IMR-90 (cell line): ENCODE measurements at regions not wholly inside any gene's neighbourhood (a gene's known extent, or its start where the extent isn't known, plus 50 kb on each side); places are given as distances from the start of the nearest gene placed in this dataset.

Experiments used
- ATAC-seq: fragments of 200-7000 bp; cut with Tn5 transposase; 2 replicates; pipeline ENCODE4 v1.9.1; 2020; ENCODE audit warnings: low read depth, mild to moderate bottlenecking, moderate library complexity
- BruUV-seq: library from RNA; stranded (reverse); fragments of 400-500 nt; replicated peaks from 2 replicates; lab custom pipeline; 2021; lab: Mats Ljungman, UMichigan
- CTCF ChIA-PET: fragments of 300-600 bp; formaldehyde crosslinking; extraction: SDS; loops from one replicate; lab custom pipeline; 2021; ENCODE audit warnings: antibody characterized with exemption; lab: Yijun Ruan, JAX
- POLR2A ChIA-PET: fragments of 300-600 bp; sonication (Branson Sonifier 250); formaldehyde crosslinking; loops from one replicate; lab custom pipeline; 2022; ENCODE audit warnings: antibody characterized with exemption; ENCODE audit not compliant: unreplicated experiment; lab: Charles Lee
- DNase-seq: peaks from one replicate; pipeline ENCODE4 v3.0.0; 2013
- H2AFZ ChIP-seq: replicated peaks from 2 replicates; pipeline ENCODE3; 2013; ENCODE audit warnings: low read length, mild to moderate bottlenecking; ENCODE audit not compliant: poor library complexity
- H2AK5ac ChIP-seq: 2 replicates; pipeline ENCODE4 v1.6.1; 2013; ENCODE audit warnings: low read depth, low read length, inconsistent platforms
- H2AK9ac ChIP-seq: replicated peaks from 2 replicates; pipeline ENCODE3; 2013; ENCODE audit warnings: mild to moderate bottlenecking, low read depth, low read length, moderate library complexity; ENCODE audit not compliant: poor library complexity
- H2BK120ac ChIP-seq: 2 replicates; pipeline ENCODE4 v1.6.1; 2013; ENCODE audit warnings: low read depth, low read length, inconsistent platforms
- H2BK15ac ChIP-seq: 3 replicates; pipeline ENCODE4 v1.6.1; 2013; ENCODE audit warnings: low read depth, low read length, inconsistent platforms
- H2BK20ac ChIP-seq: 2 replicates; pipeline ENCODE4 v1.6.1; 2013; ENCODE audit warnings: low read depth, mild to moderate bottlenecking, inconsistent platforms, low read length, moderate library complexity
- H2BK5ac ChIP-seq: 2 replicates; pipeline ENCODE4 v1.6.1; 2013; ENCODE audit warnings: mild to moderate bottlenecking, low read depth, low read length, inconsistent platforms; ENCODE audit not compliant: poor library complexity, severe bottlenecking
- H3K14ac ChIP-seq: replicated peaks from 2 replicates; pipeline ENCODE4 v1.6.1; 2013; ENCODE audit warnings: low read depth, low read length, inconsistent platforms
- H3K18ac ChIP-seq: 2 replicates; pipeline ENCODE4 v1.6.1; 2013; ENCODE audit warnings: low read depth, low read length, control low read depth
- H3K23ac ChIP-seq: 2 replicates; pipeline ENCODE4 v1.6.1; 2013; ENCODE audit warnings: low read depth, low read length, inconsistent platforms
- H3K27ac ChIP-seq: 2 replicates; pipeline ENCODE4 v1.5.1; 2013; ENCODE audit warnings: mild to moderate bottlenecking, control low read depth, low read length; ENCODE audit not compliant: insufficient read depth
- H3K27me3 ChIP-seq: 2 replicates; pipeline ENCODE4 v1.6.1; 2013; ENCODE audit warnings: low read length; ENCODE audit not compliant: control insufficient read depth, insufficient read depth
- H3K36me3 ChIP-seq: 2 replicates; pipeline ENCODE4 v1.6.1; 2013; ENCODE audit warnings: low read length, mixed read lengths; ENCODE audit not compliant: control insufficient read depth, insufficient read depth
- H3K4ac ChIP-seq: 2 replicates; pipeline ENCODE4 v1.6.1; 2013; ENCODE audit warnings: low read depth, low read length, inconsistent platforms
- H3K4me1 ChIP-seq: 2 replicates; pipeline ENCODE4 v1.6.1; 2013; ENCODE audit warnings: low read length, mixed read lengths; ENCODE audit not compliant: control insufficient read depth, insufficient read depth
- H3K4me2 ChIP-seq: 2 replicates; pipeline ENCODE4 v1.6.1; 2013; ENCODE audit warnings: low read depth, mild to moderate bottlenecking, control low read depth, low read length, moderate library complexity
- H3K4me3 ChIP-seq: 2 replicates; pipeline ENCODE4 v1.5.1; 2013; ENCODE audit warnings: low read depth, mild to moderate bottlenecking, control low read depth, low read length, moderate library complexity; ENCODE audit not compliant: insufficient read depth
- H3K56ac ChIP-seq: 2 replicates; pipeline ENCODE4 v1.6.1; 2013; ENCODE audit warnings: low read length, inconsistent platforms; ENCODE audit not compliant: insufficient read depth; ENCODE audit errors: extremely low read depth
- H3K79me1 ChIP-seq, 2 experiments: 2 replicates each; pipeline ENCODE4 v1.6.1; 2013; ENCODE audit warnings: low read length in 2 of 2, inconsistent platforms in 1 of 2, low read depth in 1 of 2
- H3K9ac ChIP-seq: 2 replicates; pipeline ENCODE4 v1.6.1; 2013; ENCODE audit warnings: low read depth, low read length, control low read depth
- H3K9me1 ChIP-seq: 2 replicates; pipeline ENCODE4 v1.6.1; 2013; ENCODE audit warnings: low read length, inconsistent platforms; ENCODE audit not compliant: insufficient read depth
- H3K9me3 ChIP-seq: 2 replicates; pipeline ENCODE4 v1.6.1; 2013; ENCODE audit warnings: low read length; ENCODE audit not compliant: control insufficient read depth, insufficient read depth
- H4K20me1 ChIP-seq: 2 replicates; pipeline ENCODE4 v1.6.1; 2013; ENCODE audit warnings: low read length, inconsistent platforms; ENCODE audit not compliant: insufficient read depth
- H4K5ac ChIP-seq: 2 replicates; pipeline ENCODE4 v1.6.1; 2013; ENCODE audit warnings: mild to moderate bottlenecking, low read depth, low read length, control low read depth
- H4K8ac ChIP-seq, 2 experiments: 2 replicates each; pipeline ENCODE4 v1.6.1; 2013; ENCODE audit warnings: low read depth in 2 of 2, low read length in 2 of 2, control low read depth in 1 of 2, inconsistent platforms in 1 of 2
- H4K91ac ChIP-seq: 2 replicates; pipeline ENCODE4 v1.6.1; 2013; ENCODE audit warnings: low read depth, low read length, inconsistent platforms; ENCODE audit not compliant: insufficient read depth
- BHLHE40 ChIP-seq: fragments of 150-350 bp; IDR thresholded peaks from 2 replicates; pipeline ENCODE4 v1.6.1; 2016; ENCODE audit warnings: mild to moderate bottlenecking, low read depth, low read length
- CEBPB ChIP-seq: IDR thresholded peaks from 2 replicates; pipeline ENCODE4 v1.6.1; 2012; ENCODE audit warnings: low read depth, low read length, improper control_type of control experiment
- CHD1 ChIP-seq: IDR thresholded peaks from 2 replicates; pipeline ENCODE4 v1.6.1; 2012; ENCODE audit warnings: low read depth, low read length, improper control_type of control experiment
- FOS ChIP-seq: fragments of 150-350 bp; IDR thresholded peaks from 2 replicates; pipeline ENCODE4 v1.6.1; 2016; ENCODE audit warnings: low read depth, low read length
- MAFK ChIP-seq: IDR thresholded peaks from 2 replicates; pipeline ENCODE4 v1.6.1; 2012; ENCODE audit warnings: low read depth, low read length, improper control_type of control experiment
- MAZ ChIP-seq: IDR thresholded peaks from 2 replicates; pipeline ENCODE4 v1.6.1; 2012; ENCODE audit warnings: low read depth, mild to moderate bottlenecking, low read length, improper control_type of control experiment, moderate library complexity, borderline replicate concordance
- MXI1 ChIP-seq: IDR thresholded peaks from 2 replicates; pipeline ENCODE4 v1.6.1; 2012; ENCODE audit warnings: low read depth, mild to moderate bottlenecking, low read length, moderate library complexity, borderline replicate concordance
- NFE2L2 ChIP-seq: fragments of 150-350 bp; IDR thresholded peaks from 2 replicates; pipeline ENCODE4 v1.6.1; 2016; ENCODE audit warnings: low read depth, mild to moderate bottlenecking, low read length
- POLR2A ChIP-seq: IDR thresholded peaks from 2 replicates; pipeline ENCODE4 v1.6.1; 2012; ENCODE audit warnings: mild to moderate bottlenecking, low read depth, low read length
- RAD21 ChIP-seq: IDR thresholded peaks from 2 replicates; pipeline ENCODE4 v1.6.1; 2012; ENCODE audit warnings: low read length, improper control_type of control experiment
- RCOR1 ChIP-seq: IDR thresholded peaks from 2 replicates; pipeline ENCODE4 v1.6.1; 2012; ENCODE audit warnings: mild to moderate bottlenecking, low read length, improper control_type of control experiment; ENCODE audit not compliant: insufficient replicate concordance
- RFX5 ChIP-seq: IDR thresholded peaks from 2 replicates; pipeline ENCODE4 v1.8.0; 2012; ENCODE audit warnings: low read depth, mild to moderate bottlenecking, low read length, moderate library complexity
- SMC3 ChIP-seq: fragments of 150-350 bp; IDR thresholded peaks from 2 replicates; pipeline ENCODE4 v1.6.1; 2016; ENCODE audit warnings: low read depth, mild to moderate bottlenecking, antibody characterized with exemption, low read length, moderate library complexity
- WGBS, 2 experiments: methylation state at CpG; one replicate each; pipeline versions ENCODE4 v1.1.5 to v1.1.7; 2013; ENCODE audit warnings: missing lambda C conversion rate in 2 of 2; ENCODE audit not compliant: insufficient read length in 1 of 2; ENCODE audit errors: extremely low coverage in 2 of 2; 5-methylcytosine and 5-hydroxymethylcytosine counted together
- dilution Hi-C: fragments of 300-500 bp; cut with HindIII; formaldehyde crosslinking; loops from one replicate; pipeline ENCODE4 v1.14.3; 2018; ENCODE audit warnings: low sequenced_read_pairs; ENCODE audit not compliant: unreplicated experiment
- in situ Hi-C: fragments of 300-500 bp; cut with MboI; formaldehyde crosslinking; loops from 3 replicates; pipeline ENCODE4 v1.14.3; 2019; ENCODE audit warnings: low sequenced_read_pairs, inconsistent platforms, mixed read lengths
- intact Hi-C: fragments of 100-400 bp; cut with micrococcal nuclease; formaldehyde crosslinking; loops from 2 replicates; pipeline ENCODE4 v1.10.0; 2022
- TF ChIP-seq, protein P1 (sequence below): fragments of 150-350 bp; IDR thresholded peaks from 2 replicates; pipeline ENCODE4 v1.6.1; 2017; ENCODE audit warnings: mild to moderate bottlenecking, antibody characterized with exemption, low read length, low read depth
- TF ChIP-seq, protein P2 (sequence below): fragments of 150-350 bp; IDR thresholded peaks from 2 replicates; pipeline ENCODE4 v1.6.1; 2016; ENCODE audit warnings: low read depth, mild to moderate bottlenecking, low read length, moderate library complexity, borderline replicate concordance
- TF ChIP-seq, protein P3 (sequence below): conservative IDR thresholded peaks from 2 replicates; pipeline ENCODE4 v1.5.1; 2012; ENCODE audit warnings: mild to moderate bottlenecking, low read depth, low read length, improper control_type of control experiment

GRCh38 chr1:220457957-220458609 lies 69.9 kb upstream of the MARK1 start:
- no peaks in the 10 kb centered on the region for H3K9me3 ChIP-seq
- no peak for ATAC-seq
- no peak overlapping the region for H4K8ac ChIP-seq
- ChIA-PET POLR2A (no interaction called here), CTCF (no interaction called here)
- no peaks in the 10 kb centered on the region for H3K9me1 ChIP-seq
- H4K20me1 ChIP-seq = no peaks in the 10 kb centered on the region
- H3K56ac ChIP-seq = no peak overlapping the region
- H3K79me1 ChIP-seq = no peaks in the 10 kb centered on the region
- no peak overlapping the region for H3K9ac ChIP-seq
- no peaks in the 10 kb centered on the region for H3K4me1 ChIP-seq
- 33% methylated on average over 1 of the region's 5 CpGs; no CpG with 5 or more reads in 1 of the 2 experiments for WGBS, 2 experiments
- H3K18ac ChIP-seq = no peak overlapping the region
- no peak overlapping the region for H3K14ac ChIP-seq
- no peak overlapping the region for H4K91ac ChIP-seq
- H2AFZ ChIP-seq = no peak overlapping the region
- intact Hi-C loops (loop anchor here (10.0 kb wide), 1 partner anchor 623 kb away; no protein-coding TSS in a partner anchor), in situ Hi-C loops (no loop called here), dilution Hi-C loops (no loop called here)
- H4K5ac ChIP-seq = no peak overlapping the region
- no peak overlapping the region for H3K4ac ChIP-seq
- no peak overlapping the region for H2BK120ac ChIP-seq
- BruUV-seq = no TSS peak
- no peak overlapping the region for H2BK5ac ChIP-seq
- H2AK5ac ChIP-seq = no peak overlapping the region
- peak overlapping the region; percentile 16 for H2AK9ac ChIP-seq
- H3K4me3 ChIP-seq = no peak overlapping the region
- TF ChIP-seq RFX5 (no peak), MXI1 (no peak), NFE2L2 (no peak), CHD1 (no peak), RAD21 (no peak), SMC3 (no peak), RCOR1 (no peak), BHLHE40 (no peak), MAZ (no peak), POLR2A (no peak), MAFK (no peak), CEBPB (no peak), FOS (no peak)
- TF ChIP-seq, protein P1, sequence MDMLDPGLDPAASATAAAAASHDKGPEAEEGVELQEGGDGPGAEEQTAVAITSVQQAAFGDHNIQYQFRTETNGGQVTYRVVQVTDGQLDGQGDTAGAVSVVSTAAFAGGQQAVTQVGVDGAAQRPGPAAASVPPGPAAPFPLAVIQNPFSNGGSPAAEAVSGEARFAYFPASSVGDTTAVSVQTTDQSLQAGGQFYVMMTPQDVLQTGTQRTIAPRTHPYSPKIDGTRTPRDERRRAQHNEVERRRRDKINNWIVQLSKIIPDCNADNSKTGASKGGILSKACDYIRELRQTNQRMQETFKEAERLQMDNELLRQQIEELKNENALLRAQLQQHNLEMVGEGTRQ = no peak
- TF ChIP-seq, protein P2, sequence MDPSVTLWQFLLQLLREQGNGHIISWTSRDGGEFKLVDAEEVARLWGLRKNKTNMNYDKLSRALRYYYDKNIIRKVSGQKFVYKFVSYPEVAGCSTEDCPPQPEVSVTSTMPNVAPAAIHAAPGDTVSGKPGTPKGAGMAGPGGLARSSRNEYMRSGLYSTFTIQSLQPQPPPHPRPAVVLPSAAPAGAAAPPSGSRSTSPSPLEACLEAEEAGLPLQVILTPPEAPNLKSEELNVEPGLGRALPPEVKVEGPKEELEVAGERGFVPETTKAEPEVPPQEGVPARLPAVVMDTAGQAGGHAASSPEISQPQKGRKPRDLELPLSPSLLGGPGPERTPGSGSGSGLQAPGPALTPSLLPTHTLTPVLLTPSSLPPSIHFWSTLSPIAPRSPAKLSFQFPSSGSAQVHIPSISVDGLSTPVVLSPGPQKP = no peak
- TF ChIP-seq, protein P3, sequence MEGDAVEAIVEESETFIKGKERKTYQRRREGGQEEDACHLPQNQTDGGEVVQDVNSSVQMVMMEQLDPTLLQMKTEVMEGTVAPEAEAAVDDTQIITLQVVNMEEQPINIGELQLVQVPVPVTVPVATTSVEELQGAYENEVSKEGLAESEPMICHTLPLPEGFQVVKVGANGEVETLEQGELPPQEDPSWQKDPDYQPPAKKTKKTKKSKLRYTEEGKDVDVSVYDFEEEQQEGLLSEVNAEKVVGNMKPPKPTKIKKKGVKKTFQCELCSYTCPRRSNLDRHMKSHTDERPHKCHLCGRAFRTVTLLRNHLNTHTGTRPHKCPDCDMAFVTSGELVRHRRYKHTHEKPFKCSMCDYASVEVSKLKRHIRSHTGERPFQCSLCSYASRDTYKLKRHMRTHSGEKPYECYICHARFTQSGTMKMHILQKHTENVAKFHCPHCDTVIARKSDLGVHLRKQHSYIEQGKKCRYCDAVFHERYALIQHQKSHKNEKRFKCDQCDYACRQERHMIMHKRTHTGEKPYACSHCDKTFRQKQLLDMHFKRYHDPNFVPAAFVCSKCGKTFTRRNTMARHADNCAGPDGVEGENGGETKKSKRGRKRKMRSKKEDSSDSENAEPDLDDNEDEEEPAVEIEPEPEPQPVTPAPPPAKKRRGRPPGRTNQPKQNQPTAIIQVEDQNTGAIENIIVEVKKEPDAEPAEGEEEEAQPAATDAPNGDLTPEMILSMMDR = no peak
- H2BK20ac ChIP-seq = no peak overlapping the region
- no peak for DNase-seq
- no peak overlapping the region for H3K4me2 ChIP-seq
- H3K36me3 ChIP-seq = no peaks in the 10 kb centered on the region
- H3K27me3 ChIP-seq = no peaks in the 10 kb centered on the region
- H2BK15ac ChIP-seq = no peak overlapping the region
- H3K23ac ChIP-seq = no peak overlapping the region
- no peak overlapping the region for H3K27ac ChIP-seq
